DMS79 treated with DMSO at 0.1 percent for 48 hours (cell line): ENCODE measurements at regions not wholly inside any gene's neighbourhood (a gene's known extent, or its start where the extent isn't known, plus 50 kb on each side); places are given as distances from the start of the nearest gene placed in this dataset.
"Not testable (repeated sequence)": the region's sequence is repeated elsewhere in the genome, so short reads cannot be mapped to it uniquely, and the experiment has no call there.

Experiments
- DNase-seq: peaks from one replicate; lab custom pipeline; 2025; lab: John Stamatoyannopoulos, UW

GRCh38 chr2:89224803-89225202 is 533.3 kb downstream of the RPIA start:
- not testable (repeated sequence) for DNase-seq

DNA sequence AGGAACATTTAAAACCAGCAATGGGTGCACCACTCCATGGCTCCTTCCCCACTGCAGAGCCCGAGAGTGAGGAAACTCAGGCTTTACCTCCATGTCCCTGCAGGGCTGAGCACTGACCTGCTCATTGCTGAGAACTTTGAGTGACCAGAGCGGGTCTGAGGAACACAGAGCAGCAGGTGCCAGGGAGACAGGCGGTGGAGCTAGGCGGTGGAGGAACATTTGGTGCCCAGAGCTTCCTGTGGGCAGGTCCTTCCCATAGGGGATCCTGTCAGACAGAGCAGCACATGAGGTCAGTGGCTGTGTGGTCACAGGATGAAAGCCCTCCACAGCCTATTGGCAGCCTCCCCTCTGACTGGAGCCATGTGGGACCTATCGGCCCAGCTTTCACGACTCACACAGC is 538.5 kb downstream of the RPIA start:
- DNase-seq, result not testable (repeated sequence)

GRCh38 chr2:89231241-89231640 is 539.8 kb downstream of the RPIA start:
- DNase-seq, result not testable (repeated sequence)

DNA sequence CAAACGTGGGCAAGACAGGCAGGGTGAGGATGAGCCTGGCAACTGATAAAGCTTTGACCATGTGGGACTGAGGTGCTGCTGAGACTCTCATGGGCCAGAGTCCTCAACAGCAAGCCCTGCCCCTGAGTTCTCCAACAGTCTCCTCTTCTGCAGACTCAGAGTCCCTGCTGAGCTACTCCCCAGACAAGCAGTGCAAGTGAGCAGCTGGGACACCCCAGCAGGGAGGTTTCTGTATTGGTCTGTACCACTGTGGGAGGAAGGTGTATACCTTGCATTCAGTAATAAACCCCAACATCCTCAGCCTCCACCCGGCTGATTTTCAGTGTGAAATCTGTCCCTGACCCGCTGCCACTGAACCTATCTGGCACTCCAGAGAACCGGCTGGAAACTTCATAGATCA is 542.5 kb downstream of the RPIA start:
- DNase-seq, result not testable (repeated sequence)

DNA sequence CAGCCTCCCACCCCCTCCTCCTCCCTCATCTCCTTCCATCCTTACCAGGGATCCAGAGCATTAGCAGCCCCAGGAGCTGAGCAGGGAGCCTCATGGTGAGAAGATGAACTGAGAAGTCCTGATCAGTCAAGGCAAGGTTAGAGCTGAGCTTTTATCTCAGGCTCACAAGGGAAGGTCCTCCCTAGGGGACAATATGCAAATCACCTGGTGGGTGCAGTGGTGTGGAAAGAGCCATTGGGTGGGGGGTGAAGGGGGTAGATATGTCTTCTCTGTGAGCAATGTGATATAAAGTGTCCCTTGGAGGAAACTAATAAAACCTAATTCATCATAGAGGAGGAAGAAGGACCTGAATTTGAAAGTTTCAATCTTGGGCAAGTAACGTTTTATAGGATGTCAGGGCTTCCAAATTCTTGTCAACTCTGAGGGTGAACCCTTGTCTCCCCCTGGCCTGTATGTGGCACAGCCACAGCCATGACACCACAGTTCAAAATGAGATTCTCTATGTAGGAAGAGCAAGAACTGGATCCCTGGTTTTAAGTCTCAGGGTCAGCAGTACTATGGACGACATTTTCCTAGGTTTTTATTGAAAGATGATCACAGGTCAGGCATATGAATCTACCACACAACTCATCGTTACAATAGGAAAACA is 543.5 kb downstream of the RPIA start:
- not testable (repeated sequence) for DNase-seq

- DNase-seq, result not testable (repeated sequence)
Observed at GRCh38 chr2:89236832-89237450, 545.5 kb downstream of the RPIA start.

DNA sequence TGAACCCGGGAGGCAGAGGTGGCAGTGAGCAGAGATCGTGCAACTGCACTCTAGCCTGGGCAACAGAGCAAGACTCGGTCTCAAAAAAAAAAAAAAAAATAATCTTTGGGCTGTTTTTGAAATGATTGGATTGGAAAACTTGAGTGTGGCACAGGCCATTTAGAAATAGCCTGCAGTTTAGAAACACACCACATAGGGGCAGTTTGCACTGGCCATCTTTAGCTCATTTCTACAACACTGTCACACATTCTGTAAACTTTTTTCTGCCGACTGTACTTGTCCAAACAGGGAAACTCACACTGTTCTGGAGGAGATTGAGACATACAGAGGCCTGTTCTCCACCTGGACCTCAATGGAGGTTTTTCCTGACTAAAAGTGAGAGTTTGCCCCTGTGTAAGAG is 546.3 kb downstream of the RPIA start:
- not testable (repeated sequence) for DNase-seq

DNA sequence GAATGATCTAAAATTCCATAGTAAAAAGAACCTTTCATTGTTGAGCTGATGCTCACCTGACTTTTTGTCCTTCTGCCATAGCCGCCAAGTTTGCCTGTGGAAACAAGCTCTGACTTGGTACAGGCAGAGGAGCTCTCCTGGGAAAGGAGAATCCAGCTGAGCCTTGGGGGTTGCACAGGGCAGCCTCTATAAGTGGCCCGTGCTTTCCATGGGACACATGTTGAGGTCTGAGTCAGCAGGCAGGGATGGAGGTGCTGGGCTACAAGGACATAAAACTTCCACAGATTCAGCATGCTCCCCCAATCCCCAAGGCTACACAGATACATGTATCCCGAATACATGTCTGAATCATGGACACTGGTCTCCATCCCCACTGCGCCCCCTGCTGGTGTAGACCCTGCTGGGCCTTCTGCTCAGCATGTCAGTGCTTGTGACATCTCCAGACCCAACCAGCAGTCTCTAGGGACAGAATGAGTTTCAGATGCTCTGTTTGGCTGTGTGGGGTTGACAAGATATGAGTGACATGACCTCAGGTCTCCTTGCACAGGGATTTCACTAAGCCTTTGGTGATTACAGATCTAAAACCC is 551.7 kb downstream of the RPIA start:
- not testable (repeated sequence) for DNase-seq

- DNase-seq, result not testable (repeated sequence)
Observed at GRCh38 chr2:89244407-89244806, 552.9 kb downstream of the RPIA start.

DNA sequence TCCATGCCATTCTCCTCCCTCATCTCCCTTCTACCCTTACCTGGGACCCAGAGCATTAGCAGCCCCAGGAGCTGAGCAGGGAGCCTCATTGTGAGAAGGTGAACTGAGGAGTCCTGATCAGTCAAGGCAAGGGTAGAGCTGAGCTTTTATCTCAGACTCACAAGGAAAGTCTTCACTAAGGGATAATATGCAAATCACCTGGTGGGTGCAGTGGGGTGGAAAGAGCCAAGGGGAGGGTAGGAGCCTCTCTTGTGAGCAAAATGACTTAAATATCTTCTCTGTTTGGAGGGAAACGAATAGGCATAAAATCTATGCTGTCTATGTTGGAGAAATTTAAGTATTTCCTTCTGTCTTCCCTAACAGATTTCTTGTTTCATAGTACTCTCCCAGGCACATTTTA is 554.0 kb downstream of the RPIA start:
- not testable (repeated sequence) for DNase-seq

DNA sequence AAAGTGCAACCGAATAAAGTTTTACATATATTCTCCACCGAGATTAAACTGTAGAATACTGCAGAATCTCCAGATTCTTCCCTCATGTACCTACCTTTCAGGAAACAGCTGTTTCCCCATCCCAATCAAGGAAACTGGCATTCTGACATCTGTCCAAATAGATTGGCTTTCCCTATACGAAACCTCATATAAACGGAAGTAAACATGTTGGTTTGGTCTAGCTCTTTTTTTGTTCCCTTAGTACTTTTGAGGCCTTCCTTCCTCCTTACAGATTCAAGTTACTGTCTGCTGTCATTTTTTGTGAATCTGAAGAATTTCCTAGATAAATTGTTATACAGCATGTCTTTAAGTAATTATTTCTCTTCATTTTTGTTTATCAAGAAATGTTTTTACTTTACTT is 554.6 kb downstream of the RPIA start:
- DNase-seq, result not testable (repeated sequence)

GRCh38 chr2:89246620-89247019 is 555.1 kb downstream of the RPIA start:
- DNase-seq, result not testable (repeated sequence)

GRCh38 chr2:89255013-89255412 is 563.5 kb downstream of the RPIA start:
- not testable (repeated sequence) for DNase-seq

GRCh38 chr2:89273443-89273842 is 582.0 kb downstream of the RPIA start:
- not testable (repeated sequence) for DNase-seq

GRCh38 chr2:89280536-89280935 is 589.1 kb downstream of the RPIA start:
- not testable (repeated sequence) for DNase-seq

- not testable (repeated sequence) for DNase-seq
Observed at GRCh38 chr2:89286448-89287080, 595.1 kb downstream of the RPIA start.

DNA sequence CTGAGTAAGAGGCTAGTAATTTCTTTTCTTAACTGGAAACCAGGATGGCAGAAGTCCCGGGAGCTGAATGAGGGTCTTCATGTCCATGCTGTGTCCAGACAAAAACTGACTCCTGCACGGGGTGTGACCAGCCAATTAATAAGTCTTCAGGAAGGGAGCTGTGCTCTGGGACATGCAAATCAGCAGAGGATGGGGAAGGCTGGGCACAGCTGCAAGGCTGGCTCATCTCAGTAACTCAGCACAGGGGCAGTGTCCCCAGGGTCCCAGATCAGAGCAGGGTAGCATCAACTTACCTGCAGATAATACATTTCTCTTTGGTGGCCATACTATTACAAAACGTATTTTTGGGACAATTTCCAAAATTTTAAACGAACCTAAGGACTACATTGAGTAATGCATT is 595.6 kb downstream of the RPIA start:
- DNase-seq, result not testable (repeated sequence)

- not testable (repeated sequence) for DNase-seq
Observed at GRCh38 chr2:89291717-89292298, 600.3 kb downstream of the RPIA start.

- DNase-seq, result not testable (repeated sequence)
Observed at GRCh38 chr2:89293399-89293798, 601.9 kb downstream of the RPIA start.

DNA sequence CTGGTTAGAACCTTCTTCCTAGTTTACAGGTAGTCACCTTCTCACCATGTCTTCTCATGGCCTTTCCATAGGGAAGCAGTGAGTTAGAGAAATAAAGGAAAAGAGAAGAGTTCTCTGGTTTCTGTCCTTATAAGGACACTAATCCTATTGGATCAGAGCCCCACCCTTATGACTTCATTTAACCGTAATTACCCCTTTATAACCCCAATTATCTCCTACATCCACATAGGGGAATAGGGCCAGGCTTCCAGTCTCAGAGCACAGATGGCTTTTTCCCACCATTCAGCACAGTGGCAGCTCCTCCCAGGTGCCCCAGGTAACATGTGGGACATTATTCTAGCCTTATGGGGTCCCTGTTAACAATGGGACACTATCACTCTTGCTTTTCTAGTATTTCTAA is 602.9 kb downstream of the RPIA start:
- DNase-seq, result not testable (repeated sequence)

DNA sequence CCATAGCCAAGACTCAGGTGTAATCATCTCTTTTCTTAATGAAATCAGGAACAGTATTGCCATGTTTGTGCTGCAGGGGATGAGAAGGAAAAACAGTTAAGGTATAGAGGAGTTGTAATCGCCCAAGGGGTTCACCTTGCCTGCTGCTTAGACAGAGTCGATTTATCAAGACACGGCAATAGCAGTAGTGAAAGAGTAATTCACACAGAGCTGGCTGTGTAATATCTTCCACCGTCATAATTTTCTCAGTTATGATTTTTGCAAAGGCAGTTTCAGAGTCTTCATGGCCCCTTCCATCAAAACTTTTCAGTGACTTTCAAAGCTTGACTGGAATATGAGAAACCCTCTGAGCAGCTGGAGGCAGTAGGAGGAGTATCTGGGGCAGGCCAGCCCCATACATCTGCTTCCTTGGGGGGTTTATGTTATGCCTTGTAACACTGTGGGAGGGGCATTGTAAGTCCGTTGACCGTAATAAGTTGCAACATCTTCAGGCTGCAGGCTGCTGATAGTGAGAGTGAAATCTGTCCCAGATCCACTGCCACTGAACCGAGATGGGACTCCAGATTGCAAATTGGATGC is 605.4 kb downstream of the RPIA start:
- not testable (repeated sequence) for DNase-seq

- not testable (repeated sequence) for DNase-seq
Observed at GRCh38 chr2:89299196-89299595, 607.7 kb downstream of the RPIA start.
